CD4-positive, alpha-beta T cell treated with Interleukin-17A for 4 hours (primary cell): ENCODE measurements at regions not wholly inside any gene's neighbourhood (a gene's known extent, or its start where the extent isn't known, plus 50 kb on each side); places are given as distances from the start of the nearest gene placed in this dataset.

Experiments
- DNase-seq: peaks from one replicate; pipeline ENCODE4 v3.0.0-alpha.2; 2020; ENCODE audit warnings: mixed read lengths

- DNase-seq, result peak; percentile 7
Observed at GRCh38 chr12:48286665-48287064, 64.1 kb downstream of the ZNF641 start.

- peak; percentile 11 for DNase-seq
Observed at GRCh38 chr12:48285751-48286650, 64.7 kb downstream of the ZNF641 start.

DNA sequence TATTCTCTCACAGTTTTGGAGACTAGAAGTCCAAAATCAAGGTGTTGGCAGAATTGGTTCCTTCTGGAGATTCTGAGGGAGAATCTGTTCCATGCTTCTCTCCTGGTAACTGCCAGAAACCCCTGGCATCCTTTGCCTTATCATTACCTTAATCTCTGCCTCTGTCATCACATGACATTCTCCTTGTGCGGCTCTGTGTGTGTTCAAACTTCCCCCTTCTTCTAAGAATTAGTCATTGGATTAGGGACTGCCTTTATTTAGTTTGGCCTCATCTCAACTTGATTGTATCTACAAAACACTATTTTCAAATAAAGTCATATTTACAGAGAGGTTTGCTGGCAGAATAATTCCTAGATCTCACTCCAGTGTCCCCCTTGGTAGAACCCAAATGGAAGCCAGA is 68.9 kb downstream of the ZNF641 start:
- DNase-seq, result no peak

DNA sequence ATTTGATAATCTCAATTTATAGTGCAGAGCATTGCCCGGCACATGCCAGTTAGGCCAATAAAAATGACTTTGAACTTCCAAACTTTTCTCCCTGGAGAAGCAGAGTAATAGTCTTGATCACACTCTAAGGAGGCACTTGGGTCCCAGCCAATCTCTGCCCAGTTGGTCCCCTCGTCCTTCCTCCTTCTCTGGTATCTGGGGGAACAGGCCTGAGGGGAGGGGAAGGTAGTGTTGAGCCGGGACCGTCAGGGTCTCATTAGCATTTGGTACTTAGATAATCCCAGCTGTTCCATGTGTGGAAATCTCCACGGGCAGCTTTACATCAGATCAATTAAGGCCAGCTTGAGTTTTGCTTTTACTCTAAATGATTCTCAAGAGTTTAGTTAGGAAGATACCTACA is 70.1 kb downstream of the ZNF641 start:
- no peak for DNase-seq

GRCh38 chr12:48279601-48280000 is 71.1 kb downstream of the ZNF641 start:
- no peak for DNase-seq

DNA sequence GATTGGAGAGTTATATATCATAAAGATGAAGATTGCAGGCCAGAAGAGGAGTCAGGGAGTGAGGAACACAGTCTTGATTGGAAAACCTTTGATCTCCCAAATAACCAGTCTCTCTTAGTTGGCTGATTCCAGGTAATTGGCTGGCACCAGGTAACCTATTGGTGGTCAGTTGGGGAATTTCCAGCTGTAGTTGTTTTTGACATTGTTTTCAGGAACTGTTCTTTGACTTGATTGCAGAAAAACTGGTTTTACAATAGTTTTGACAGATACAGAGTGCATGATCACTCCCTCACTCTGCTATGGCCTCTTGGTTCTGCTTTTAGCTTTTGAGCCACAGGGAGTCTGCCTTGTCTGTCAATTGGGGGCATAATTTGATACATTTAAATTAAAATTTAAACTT is 71.6 kb downstream of the ZNF641 start:
- no peak for DNase-seq

- no peak for DNase-seq
Observed at GRCh38 chr12:48276621-48277020, 73.5 kb upstream of the OR10AD1 start.

GRCh38 chr12:48266826-48267225 is 63.7 kb upstream of the OR10AD1 start:
- DNase-seq, result no peak

GRCh38 chr12:48265777-48266176 is 62.7 kb upstream of the OR10AD1 start:
- DNase-seq, result no peak

DNA sequence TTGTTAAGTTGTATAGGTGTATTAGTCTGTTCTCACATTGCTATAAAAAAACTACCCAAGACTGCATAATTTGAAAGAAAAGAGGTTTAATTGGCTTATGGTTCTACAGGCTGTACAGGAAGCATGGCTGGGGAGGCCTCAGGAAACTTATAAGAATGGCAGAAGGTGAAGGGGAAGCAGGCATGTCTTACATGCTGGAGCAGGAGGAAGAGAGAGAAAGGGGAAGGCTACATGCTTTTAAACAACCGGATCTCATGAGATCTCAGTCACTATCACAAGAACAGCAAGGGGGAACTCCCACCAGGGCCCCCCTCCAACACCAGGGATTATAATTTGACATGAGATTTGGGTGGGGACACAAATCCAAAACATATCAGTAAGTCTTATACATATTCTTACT is 60.5 kb upstream of the OR10AD1 start:
- no peak for DNase-seq

DNA sequence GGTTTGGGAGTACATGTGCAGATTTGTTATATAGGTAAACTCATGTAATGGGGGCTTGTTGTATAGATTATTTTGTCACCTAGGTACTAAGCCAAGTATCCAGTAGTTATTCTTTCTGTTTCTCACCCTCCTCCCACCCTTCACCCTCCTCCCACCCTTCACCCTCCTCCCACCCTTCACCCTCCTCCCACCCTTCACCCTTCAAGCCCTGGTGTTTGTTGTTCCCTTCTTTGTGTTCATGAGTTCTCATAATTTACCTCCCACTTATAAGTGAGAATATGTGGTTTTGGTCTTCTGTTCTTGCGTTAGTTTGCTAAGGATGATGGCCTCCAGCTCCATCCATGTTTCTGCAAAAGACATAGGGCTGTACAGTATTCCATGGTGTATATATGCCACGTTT is 58.7 kb upstream of the OR10AD1 start:
- DNase-seq, result no peak
